Erythroblast (primary cell): ENCODE measurements at regions not wholly inside any gene's neighbourhood (a gene's known extent, or its start where the extent isn't known, plus 50 kb on each side); places are given as distances from the start of the nearest gene placed in this dataset.

Experiments used
- DNase-seq, 2 experiments: peaks; one replicate each; lab custom pipeline; 2025; lab: John Stamatoyannopoulos, UW
- GATA1 ChIP-seq: IDR thresholded peaks from 2 replicates; pipeline ENCODE4 v1.6.1; 2011; ENCODE audit warnings: low read depth, mild to moderate bottlenecking, control low read depth, low read length, moderate library complexity
- POLR2A ChIP-seq: IDR thresholded peaks from 2 replicates; pipeline ENCODE4 v1.6.1; 2011; ENCODE audit warnings: mild to moderate bottlenecking, low read length

- TF ChIP-seq POLR2A (no peak), GATA1 (no peak)
- no peak for DNase-seq
Observed at GRCh38 chr9:84480071-84480470, 139.5 kb upstream of the SLC28A3 start.

- DNase-seq: no peak
- TF ChIP-seq GATA1 (no peak), POLR2A (no peak)
Observed at GRCh38 chr9:84481231-84481630, 140.7 kb upstream of the SLC28A3 start.

GRCh38 chr9:84481636-84482218, 141.2 kb upstream of the SLC28A3 start:
- TF ChIP-seq POLR2A: no peak
- no peak for TF ChIP-seq GATA1
- no peak for DNase-seq

- no peak for DNase-seq
- TF ChIP-seq GATA1: no peak
Observed at GRCh38 chr9:84482607-84483006, 142.0 kb upstream of the SLC28A3 start.

GRCh38 chr9:84484172-84484571, 143.6 kb upstream of the SLC28A3 start:
- TF ChIP-seq POLR2A: no peak
- TF ChIP-seq GATA1: no peak
- no peak for DNase-seq

- DNase-seq: no peak
Observed at GRCh38 chr9:84485539-84485938, 145.0 kb upstream of the SLC28A3 start.

GRCh38 chr9:84486663-84487062, 146.1 kb upstream of the SLC28A3 start:
- no peak for TF ChIP-seq GATA1
- TF ChIP-seq POLR2A: no peak
- no peak for DNase-seq

More at GRCh38 chr9:84485539-84485938, 145.0 kb upstream of the SLC28A3 start:
- TF ChIP-seq POLR2A (no peak), GATA1 (no peak)

- DNase-seq: no peak
- TF ChIP-seq POLR2A (no peak), GATA1 (no peak)
Observed at GRCh38 chr9:84490206-84490841, 149.8 kb upstream of the SLC28A3 start.

- TF ChIP-seq POLR2A: no peak
- TF ChIP-seq GATA1: no peak
- no peak for DNase-seq
Observed at GRCh38 chr9:84490842-84491325, 150.3 kb upstream of the SLC28A3 start.

- TF ChIP-seq GATA1 (no peak), POLR2A (no peak)
- DNase-seq: no peak
Observed at GRCh38 chr9:84492366-84493159, 152.0 kb upstream of the SLC28A3 start.

- DNase-seq: no peak
- TF ChIP-seq GATA1: no peak
- TF ChIP-seq POLR2A: no peak
Observed at GRCh38 chr9:84493284-84493947, 152.9 kb upstream of the SLC28A3 start.

GRCh38 chr9:84499969-84500582, 159.5 kb upstream of the SLC28A3 start:
- no peak for DNase-seq
- TF ChIP-seq GATA1 (no peak), POLR2A (no peak)

GRCh38 chr9:84500826-84501225, 160.3 kb upstream of the SLC28A3 start:
- no peak for DNase-seq
- TF ChIP-seq POLR2A: no peak
- TF ChIP-seq GATA1: no peak

GRCh38 chr9:84501587-84501986, 161.0 kb upstream of the SLC28A3 start:
- TF ChIP-seq POLR2A (no peak), GATA1 (no peak)
- no peak for DNase-seq

- no peak for TF ChIP-seq POLR2A
- TF ChIP-seq GATA1: no peak
- DNase-seq: no peak
Observed at GRCh38 chr9:84502066-84502465, 161.5 kb upstream of the SLC28A3 start.
